Effector memory CD8-positive, alpha-beta T cell (primary cell): ENCODE measurements at regions not wholly inside any gene's neighbourhood (a gene's known extent, or its start where the extent isn't known, plus 50 kb on each side); places are given as distances from the start of the nearest gene placed in this dataset.
"Not testable (repeated sequence)": the region's sequence is repeated elsewhere in the genome, so short reads cannot be mapped to it uniquely, and the experiment has no call there.

Experiments
- ATAC-seq: fragments of 150-1000 bp; cut with Tn5 transposase; replicated peaks from 2 replicates; pipeline ENCODE4 v1.10.0; 2021; ENCODE audit warnings: mild to moderate bottlenecking, moderate library complexity
- DNase-seq, 3 experiments: peaks; one replicate each; pipeline ENCODE4 v3.0.0; 2021
- H3K27ac Mint-ChIP-seq, 2 donors: one replicate each; pipeline ENCODE4 v1.8.0; 2022; ENCODE audit warnings: mild to moderate bottlenecking in 2 of 2, mixed read lengths in 2 of 2, moderate library complexity in 2 of 2
- H3K27me3 Mint-ChIP-seq, 2 donors: one replicate each; pipeline ENCODE4 v1.8.0; 2022; ENCODE audit warnings: mixed read lengths in 2 of 2
- H3K36me3 Mint-ChIP-seq: one replicate; pipeline ENCODE4 v1.8.0; 2022; ENCODE audit warnings: mild to moderate bottlenecking, moderate library complexity, mixed read lengths; ENCODE audit not compliant: insufficient read depth
- H3K4me1 Mint-ChIP-seq, 2 donors: one replicate each; pipeline ENCODE4 v1.8.0; 2022; ENCODE audit warnings: low read depth in 2 of 2, mixed read lengths in 2 of 2
- H3K4me3 Mint-ChIP-seq, 2 donors: one replicate each; pipeline ENCODE4 v1.8.0; 2022; ENCODE audit warnings: mild to moderate bottlenecking in 2 of 2, mixed read lengths in 2 of 2, moderate library complexity in 2 of 2
- H3K9me3 Mint-ChIP-seq, 2 donors: one replicate each; pipeline ENCODE4 v1.8.0; 2022; ENCODE audit warnings: mixed read lengths in 2 of 2

DNA sequence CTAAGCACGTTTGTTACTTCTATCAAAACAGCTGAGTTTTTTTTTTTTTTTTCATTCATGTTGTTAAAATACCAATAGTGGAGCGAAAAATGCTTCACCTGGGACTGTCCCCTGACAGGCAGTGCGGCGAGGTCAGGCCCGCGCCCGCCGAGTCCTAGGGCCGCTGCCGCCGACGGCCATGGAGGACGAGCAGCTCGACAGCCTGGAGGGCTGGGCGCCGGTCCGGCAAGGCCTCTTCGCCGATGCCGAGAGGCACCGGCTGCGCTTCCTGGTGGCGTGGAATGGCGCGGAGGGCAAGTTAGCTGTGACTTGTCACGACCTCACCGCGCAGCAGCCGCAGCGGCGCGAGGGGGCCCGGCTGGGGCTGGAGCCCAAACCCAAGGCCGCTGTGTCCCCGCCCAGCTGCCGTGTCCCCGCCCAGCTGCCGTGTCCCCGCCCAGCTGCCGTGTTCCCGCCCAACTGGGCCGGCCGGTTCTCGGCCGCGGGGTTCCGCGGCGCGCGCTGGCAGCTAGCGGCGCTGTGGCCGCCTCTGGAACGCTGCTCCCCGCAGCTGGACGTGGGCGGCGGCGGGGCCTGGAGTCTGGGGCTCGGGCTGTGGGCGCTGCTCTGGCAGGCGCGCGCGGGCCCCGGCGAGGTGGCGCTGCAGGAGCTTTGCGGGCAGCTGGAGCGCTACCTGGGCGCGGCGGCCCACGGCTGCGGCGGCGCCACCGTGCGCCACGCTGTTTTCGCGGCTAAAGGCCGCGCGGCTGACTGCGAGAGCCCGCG, 56.7 kb upstream of the GOLGA8R start:
- peak; percentile 53 to 65 (median 57) for DNase-seq

DNA sequence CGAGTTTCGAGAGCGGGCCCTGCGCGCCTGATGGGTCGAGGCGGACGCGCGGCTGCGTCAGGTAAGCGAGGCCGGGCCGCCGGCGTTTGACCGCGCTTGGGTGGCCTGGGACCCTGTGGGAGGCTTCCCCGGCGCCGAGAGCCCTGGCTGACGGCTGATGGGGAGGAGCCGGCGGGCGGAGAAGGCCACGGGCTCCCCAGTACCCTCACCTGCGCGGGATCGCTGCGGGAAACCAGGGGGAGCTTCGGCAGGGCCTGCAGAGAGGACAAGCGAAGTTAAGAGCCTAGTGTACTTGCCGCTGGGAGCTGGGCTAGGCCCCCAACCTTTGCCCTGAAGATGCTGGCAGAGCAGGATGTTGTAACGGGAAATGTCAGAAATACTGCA, 57.3 kb upstream of the GOLGA8R start:
- H3K27ac Mint-ChIP-seq, H3K4me1 Mint-ChIP-seq, H3K27me3 Mint-ChIP-seq, H3K9me3 Mint-ChIP-seq, H3K36me3 Mint-ChIP-seq, H3K4me3 Mint-ChIP-seq, DNase-seq: not testable (repeated sequence)
- peak; percentile 5 for ATAC-seq

More for the DNA sequence above, 56.7 kb upstream of the GOLGA8R start:
- not testable (repeated sequence) for H3K27me3 Mint-ChIP-seq, H3K9me3 Mint-ChIP-seq, H3K4me1 Mint-ChIP-seq, H3K4me3 Mint-ChIP-seq, H3K27ac Mint-ChIP-seq, H3K36me3 Mint-ChIP-seq
- peak; percentile 88 for ATAC-seq

DNA sequence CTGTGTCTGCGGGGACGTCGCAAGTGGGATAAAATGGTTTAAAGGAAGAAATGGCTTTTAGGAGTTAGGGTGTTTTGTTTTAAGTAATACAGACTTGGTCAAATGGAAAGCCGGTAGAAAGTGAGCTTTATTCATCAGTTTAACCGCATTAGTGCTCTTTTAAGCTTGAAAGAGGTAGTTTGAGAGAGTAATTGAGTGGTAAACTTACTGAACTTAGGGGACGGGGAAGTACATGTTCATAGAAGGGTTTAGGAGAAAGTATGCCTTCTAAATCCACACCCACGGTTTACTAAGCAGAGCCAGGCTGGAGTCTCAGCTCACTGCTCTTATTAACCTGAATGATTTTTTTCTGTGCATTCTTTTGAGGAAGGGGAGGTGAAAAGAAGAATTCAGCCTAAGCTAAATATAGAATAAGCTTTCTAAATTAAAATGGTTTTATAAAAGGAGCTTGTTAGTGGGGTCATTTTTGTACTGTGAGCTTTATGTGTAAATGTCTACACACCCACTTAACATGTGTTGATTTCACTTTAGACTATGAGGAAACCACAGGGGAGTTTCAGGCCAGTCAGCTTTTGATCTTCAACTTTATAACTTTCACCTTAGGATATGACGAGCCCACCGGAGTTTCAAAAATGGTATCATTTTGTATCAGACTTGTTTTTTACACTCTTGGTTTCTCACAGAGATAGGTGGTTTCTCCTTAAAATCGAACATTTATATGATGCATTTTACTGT, 57.9 kb upstream of the GOLGA8R start:
- not testable (repeated sequence) for H3K27me3 Mint-ChIP-seq, DNase-seq, H3K36me3 Mint-ChIP-seq, H3K9me3 Mint-ChIP-seq, H3K4me1 Mint-ChIP-seq, H3K27ac Mint-ChIP-seq, H3K4me3 Mint-ChIP-seq
- ATAC-seq, result peak; percentile 18

DNA sequence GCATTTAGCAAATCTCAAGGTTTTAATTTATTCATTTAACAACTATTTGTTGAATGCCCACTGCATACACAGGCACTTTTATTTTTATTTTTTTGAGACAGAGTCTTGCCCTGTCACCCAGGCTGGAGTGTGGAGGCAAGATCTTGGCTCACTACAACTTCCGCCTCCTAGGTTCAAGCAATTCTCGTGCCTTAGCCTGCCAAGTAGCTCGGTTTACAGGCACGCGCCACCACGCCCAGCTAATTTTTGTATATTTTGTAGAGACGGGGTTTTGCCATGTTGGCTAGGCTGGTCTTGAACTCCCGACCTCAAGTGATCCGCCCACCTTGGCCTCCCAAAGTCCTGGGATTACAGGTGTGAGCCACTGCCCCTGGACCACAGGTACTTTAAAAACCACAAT, 67.0 kb upstream of the GOLGA8Q start:
- DNase-seq, H3K4me1 Mint-ChIP-seq, H3K4me3 Mint-ChIP-seq, H3K27me3 Mint-ChIP-seq, H3K9me3 Mint-ChIP-seq, H3K27ac Mint-ChIP-seq, ATAC-seq: not testable (repeated sequence)
- peaks cover 45% of the 10 kb centered on the region for H3K36me3 Mint-ChIP-seq

- not testable (repeated sequence) for H3K9me3 Mint-ChIP-seq, ATAC-seq, H3K27ac Mint-ChIP-seq, DNase-seq, H3K4me1 Mint-ChIP-seq, H3K27me3 Mint-ChIP-seq
- peaks cover 36% of the 10 kb centered on the region for H3K36me3 Mint-ChIP-seq
- H3K4me3 Mint-ChIP-seq, result peak overlapping the region in 1 of 2 donors; percentile 21
Measured at GRCh38 chr15:30489237-30489636, 62.6 kb upstream of the GOLGA8Q start.

DNA sequence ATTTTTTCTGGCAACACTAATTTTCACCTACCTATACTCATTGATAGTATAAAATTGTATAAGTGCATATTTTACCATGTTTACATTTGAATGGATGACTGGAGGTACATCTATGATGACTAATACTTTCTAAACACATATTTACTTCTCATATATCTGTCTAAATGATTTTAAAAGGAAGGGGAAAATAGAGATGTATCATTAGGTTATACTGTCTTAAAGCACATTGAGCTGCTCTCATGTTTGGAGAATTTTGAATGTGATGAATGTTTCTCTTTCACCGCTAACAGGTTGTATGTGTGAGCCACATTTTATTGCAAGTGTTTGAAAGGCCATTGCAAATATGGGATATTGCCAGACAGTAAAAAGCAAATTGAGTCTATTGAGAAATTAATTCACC, 61.5 kb upstream of the GOLGA8Q start:
- H3K36me3 Mint-ChIP-seq, result peaks cover 31% of the 10 kb centered on the region
- H3K4me1 Mint-ChIP-seq, result not testable (repeated sequence)

GRCh38 chr15:30493947-30494346, 57.9 kb upstream of the GOLGA8Q start:
- H3K36me3 Mint-ChIP-seq, H3K4me3 Mint-ChIP-seq, H3K4me1 Mint-ChIP-seq, H3K27me3 Mint-ChIP-seq, DNase-seq, H3K9me3 Mint-ChIP-seq, ATAC-seq, H3K27ac Mint-ChIP-seq: not testable (repeated sequence)

More for the DNA sequence above, 61.5 kb upstream of the GOLGA8Q start:
- not testable (repeated sequence) for H3K4me3 Mint-ChIP-seq, DNase-seq, H3K27ac Mint-ChIP-seq, H3K27me3 Mint-ChIP-seq, ATAC-seq, H3K9me3 Mint-ChIP-seq

DNA sequence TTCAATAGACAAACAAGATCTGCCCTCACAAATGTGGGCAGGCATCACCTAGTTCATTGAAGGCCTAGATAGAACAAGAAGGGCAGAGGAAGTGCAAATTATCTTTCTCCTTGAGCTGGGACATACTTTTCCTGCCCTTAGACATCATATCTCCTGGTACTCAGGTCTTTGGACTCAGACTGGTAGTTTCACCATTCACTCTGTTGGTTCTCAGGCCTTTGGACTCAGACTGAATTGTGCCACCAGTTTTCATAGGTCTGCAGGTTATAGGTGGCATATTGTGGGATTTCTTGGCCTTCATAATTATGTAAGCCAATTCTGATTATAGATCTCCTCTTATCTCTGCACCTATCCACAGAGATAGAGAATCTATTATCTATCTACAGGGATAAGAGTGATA, 54.6 kb upstream of the GOLGA8Q start:
- not testable (repeated sequence) for ATAC-seq, H3K4me1 Mint-ChIP-seq, H3K4me3 Mint-ChIP-seq, DNase-seq, H3K27me3 Mint-ChIP-seq, H3K9me3 Mint-ChIP-seq, H3K36me3 Mint-ChIP-seq, H3K27ac Mint-ChIP-seq

GRCh38 chr15:30499233-30499632, 52.6 kb upstream of the GOLGA8Q start:
- not testable (repeated sequence) for H3K27ac Mint-ChIP-seq, H3K4me3 Mint-ChIP-seq, H3K36me3 Mint-ChIP-seq, ATAC-seq, H3K4me1 Mint-ChIP-seq, DNase-seq, H3K9me3 Mint-ChIP-seq, H3K27me3 Mint-ChIP-seq

DNA sequence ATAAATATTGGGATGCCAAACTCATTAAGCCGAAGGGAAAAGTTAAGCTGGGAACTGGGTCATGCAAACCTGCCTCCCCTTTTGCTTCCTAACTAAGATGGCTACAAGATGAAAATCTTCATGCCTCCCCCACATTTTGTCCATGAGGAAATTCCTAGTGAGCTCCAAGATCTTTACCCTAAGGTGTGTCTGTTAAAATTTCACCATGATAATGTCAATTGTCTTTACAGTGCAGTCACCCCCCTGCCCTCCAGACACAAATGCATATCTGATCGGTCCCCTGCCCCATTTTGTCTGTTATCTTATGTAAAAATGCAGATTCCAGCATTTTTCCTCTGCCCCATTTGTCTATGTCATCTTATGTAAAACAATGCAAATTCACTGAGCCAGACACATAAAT, 51.3 kb upstream of the GOLGA8Q start:
- not testable (repeated sequence) for H3K36me3 Mint-ChIP-seq, ATAC-seq, H3K27ac Mint-ChIP-seq, H3K27me3 Mint-ChIP-seq, H3K9me3 Mint-ChIP-seq, H3K4me3 Mint-ChIP-seq, DNase-seq, H3K4me1 Mint-ChIP-seq
